ENCODE measurements at regions not wholly inside any gene's neighbourhood (a gene's known extent, or its start where the extent isn't known, plus 50 kb on each side); places are given as distances from the start of the nearest gene placed in this dataset.

DNA sequence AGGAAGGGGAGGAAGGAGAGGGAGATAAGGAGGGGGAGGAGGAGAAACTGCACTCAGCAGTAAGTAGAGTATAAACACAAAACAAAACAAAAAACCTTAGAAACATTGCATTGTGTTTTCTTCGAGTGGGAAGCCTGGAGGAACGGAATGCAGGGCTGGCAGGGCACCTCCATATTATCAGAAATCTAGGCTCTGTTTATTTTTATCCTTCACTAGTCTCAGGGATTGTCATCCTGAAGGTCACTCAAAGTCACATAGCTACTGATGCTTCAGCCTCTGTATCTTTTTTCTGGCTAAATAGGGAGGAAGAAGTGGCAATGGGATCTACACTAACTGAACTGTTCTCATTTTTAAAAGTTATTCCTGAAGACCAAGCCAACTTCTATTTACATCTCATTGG lies 467.8 kb downstream of the KCTD12 start (continued):
- TF ChIP-seq, protein P1, sequence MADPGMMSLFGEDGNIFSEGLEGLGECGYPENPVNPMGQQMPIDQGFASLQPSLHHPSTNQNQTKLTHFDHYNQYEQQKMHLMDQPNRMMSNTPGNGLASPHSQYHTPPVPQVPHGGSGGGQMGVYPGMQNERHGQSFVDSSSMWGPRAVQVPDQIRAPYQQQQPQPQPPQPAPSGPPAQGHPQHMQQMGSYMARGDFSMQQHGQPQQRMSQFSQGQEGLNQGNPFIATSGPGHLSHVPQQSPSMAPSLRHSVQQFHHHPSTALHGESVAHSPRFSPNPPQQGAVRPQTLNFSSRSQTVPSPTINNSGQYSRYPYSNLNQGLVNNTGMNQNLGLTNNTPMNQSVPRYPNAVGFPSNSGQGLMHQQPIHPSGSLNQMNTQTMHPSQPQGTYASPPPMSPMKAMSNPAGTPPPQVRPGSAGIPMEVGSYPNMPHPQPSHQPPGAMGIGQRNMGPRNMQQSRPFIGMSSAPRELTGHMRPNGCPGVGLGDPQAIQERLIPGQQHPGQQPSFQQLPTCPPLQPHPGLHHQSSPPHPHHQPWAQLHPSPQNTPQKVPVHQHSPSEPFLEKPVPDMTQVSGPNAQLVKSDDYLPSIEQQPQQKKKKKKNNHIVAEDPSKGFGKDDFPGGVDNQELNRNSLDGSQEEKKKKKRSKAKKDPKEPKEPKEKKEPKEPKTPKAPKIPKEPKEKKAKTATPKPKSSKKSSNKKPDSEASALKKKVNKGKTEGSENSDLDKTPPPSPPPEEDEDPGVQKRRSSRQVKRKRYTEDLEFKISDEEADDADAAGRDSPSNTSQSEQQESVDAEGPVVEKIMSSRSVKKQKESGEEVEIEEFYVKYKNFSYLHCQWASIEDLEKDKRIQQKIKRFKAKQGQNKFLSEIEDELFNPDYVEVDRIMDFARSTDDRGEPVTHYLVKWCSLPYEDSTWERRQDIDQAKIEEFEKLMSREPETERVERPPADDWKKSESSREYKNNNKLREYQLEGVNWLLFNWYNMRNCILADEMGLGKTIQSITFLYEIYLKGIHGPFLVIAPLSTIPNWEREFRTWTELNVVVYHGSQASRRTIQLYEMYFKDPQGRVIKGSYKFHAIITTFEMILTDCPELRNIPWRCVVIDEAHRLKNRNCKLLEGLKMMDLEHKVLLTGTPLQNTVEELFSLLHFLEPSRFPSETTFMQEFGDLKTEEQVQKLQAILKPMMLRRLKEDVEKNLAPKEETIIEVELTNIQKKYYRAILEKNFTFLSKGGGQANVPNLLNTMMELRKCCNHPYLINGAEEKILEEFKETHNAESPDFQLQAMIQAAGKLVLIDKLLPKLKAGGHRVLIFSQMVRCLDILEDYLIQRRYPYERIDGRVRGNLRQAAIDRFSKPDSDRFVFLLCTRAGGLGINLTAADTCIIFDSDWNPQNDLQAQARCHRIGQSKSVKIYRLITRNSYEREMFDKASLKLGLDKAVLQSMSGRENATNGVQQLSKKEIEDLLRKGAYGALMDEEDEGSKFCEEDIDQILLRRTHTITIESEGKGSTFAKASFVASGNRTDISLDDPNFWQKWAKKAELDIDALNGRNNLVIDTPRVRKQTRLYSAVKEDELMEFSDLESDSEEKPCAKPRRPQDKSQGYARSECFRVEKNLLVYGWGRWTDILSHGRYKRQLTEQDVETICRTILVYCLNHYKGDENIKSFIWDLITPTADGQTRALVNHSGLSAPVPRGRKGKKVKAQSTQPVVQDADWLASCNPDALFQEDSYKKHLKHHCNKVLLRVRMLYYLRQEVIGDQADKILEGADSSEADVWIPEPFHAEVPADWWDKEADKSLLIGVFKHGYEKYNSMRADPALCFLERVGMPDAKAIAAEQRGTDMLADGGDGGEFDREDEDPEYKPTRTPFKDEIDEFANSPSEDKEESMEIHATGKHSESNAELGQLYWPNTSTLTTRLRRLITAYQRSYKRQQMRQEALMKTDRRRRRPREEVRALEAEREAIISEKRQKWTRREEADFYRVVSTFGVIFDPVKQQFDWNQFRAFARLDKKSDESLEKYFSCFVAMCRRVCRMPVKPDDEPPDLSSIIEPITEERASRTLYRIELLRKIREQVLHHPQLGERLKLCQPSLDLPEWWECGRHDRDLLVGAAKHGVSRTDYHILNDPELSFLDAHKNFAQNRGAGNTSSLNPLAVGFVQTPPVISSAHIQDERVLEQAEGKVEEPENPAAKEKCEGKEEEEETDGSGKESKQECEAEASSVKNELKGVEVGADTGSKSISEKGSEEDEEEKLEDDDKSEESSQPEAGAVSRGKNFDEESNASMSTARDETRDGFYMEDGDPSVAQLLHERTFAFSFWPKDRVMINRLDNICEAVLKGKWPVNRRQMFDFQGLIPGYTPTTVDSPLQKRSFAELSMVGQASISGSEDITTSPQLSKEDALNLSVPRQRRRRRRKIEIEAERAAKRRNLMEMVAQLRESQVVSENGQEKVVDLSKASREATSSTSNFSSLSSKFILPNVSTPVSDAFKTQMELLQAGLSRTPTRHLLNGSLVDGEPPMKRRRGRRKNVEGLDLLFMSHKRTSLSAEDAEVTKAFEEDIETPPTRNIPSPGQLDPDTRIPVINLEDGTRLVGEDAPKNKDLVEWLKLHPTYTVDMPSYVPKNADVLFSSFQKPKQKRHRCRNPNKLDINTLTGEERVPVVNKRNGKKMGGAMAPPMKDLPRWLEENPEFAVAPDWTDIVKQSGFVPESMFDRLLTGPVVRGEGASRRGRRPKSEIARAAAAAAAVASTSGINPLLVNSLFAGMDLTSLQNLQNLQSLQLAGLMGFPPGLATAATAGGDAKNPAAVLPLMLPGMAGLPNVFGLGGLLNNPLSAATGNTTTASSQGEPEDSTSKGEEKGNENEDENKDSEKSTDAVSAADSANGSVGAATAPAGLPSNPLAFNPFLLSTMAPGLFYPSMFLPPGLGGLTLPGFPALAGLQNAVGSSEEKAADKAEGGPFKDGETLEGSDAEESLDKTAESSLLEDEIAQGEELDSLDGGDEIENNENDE (IDR thresholded peaks at IDR 0.05; ENCODE audit: insufficient replicate concordance, low read length) = no peak

Data from H1 (cell line).